ENCODE measurements at regions not wholly inside any gene's neighbourhood (a gene's known extent, or its start where the extent isn't known, plus 50 kb on each side); places are given as distances from the start of the nearest gene placed in this dataset.

- peak; percentile 44 for DNase-seq (ENCODE audit: low spot score)
These were observed 70.8 kb upstream of the SLC22A23 start for GRCh38 chr6:3527651-3527977.

GRCh38 chr6:3526962-3527650 is 70.3 kb upstream of the SLC22A23 start:
- DNase-seq (ENCODE audit: low spot score) = no peak

- DNase-seq (ENCODE audit: low spot score) = no peak
These were observed 69.1 kb upstream of the SLC22A23 start for GRCh38 chr6:3525915-3526314.

GRCh38 chr6:3524456-3524855 is 67.6 kb upstream of the SLC22A23 start:
- DNase-seq (ENCODE audit: low spot score) = no peak

- DNase-seq (ENCODE audit: low spot score) = no peak
These were observed 67.1 kb upstream of the SLC22A23 start for GRCh38 chr6:3523966-3524365.

GRCh38 chr6:3523271-3523670 is 66.4 kb upstream of the SLC22A23 start:
- no peak for DNase-seq (ENCODE audit: low spot score)

GRCh38 chr6:3522561-3523260 is 65.9 kb upstream of the SLC22A23 start:
- DNase-seq (ENCODE audit: low spot score) = no peak

GRCh38 chr6:3520281-3521230 is 63.7 kb upstream of the SLC22A23 start:
- DNase-seq (ENCODE audit: low spot score) = peak; percentile 66

GRCh38 chr6:3518356-3519190 is 61.7 kb upstream of the SLC22A23 start:
- DNase-seq (ENCODE audit: low spot score) = peak; percentile 65

- peak; percentile 52 for DNase-seq (ENCODE audit: low spot score)
These were observed 60.5 kb upstream of the SLC22A23 start for GRCh38 chr6:3517350-3517749.

GRCh38 chr6:3516092-3516491 is 59.2 kb upstream of the SLC22A23 start:
- DNase-seq (ENCODE audit: low spot score) = no peak

GRCh38 chr6:3515669-3516068 is 58.8 kb upstream of the SLC22A23 start:
- DNase-seq (ENCODE audit: low spot score) = no peak

- DNase-seq (ENCODE audit: low spot score) = no peak
These were observed 56.6 kb upstream of the SLC22A23 start for GRCh38 chr6:3513416-3513815.

- DNase-seq (ENCODE audit: low spot score) = no peak
These were observed 56.0 kb upstream of the SLC22A23 start for GRCh38 chr6:3512832-3513231.

- DNase-seq (ENCODE audit: low spot score) = no peak
These were observed 53.8 kb upstream of the SLC22A23 start for GRCh38 chr6:3510617-3511016.

- no peak for DNase-seq (ENCODE audit: low spot score)
These were observed 53.3 kb upstream of the SLC22A23 start for GRCh38 chr6:3510178-3510577.

- DNase-seq (ENCODE audit: low spot score) = no peak
These were observed 52.5 kb upstream of the SLC22A23 start for GRCh38 chr6:3509336-3509735.

GRCh38 chr6:3506751-3507383 is 50.0 kb upstream of the SLC22A23 start:
- DNase-seq (ENCODE audit: low spot score) = no peak
